ENCODE measurements at regions not wholly inside any gene's neighbourhood (a gene's known extent, or its start where the extent isn't known, plus 50 kb on each side); places are given as distances from the start of the nearest gene placed in this dataset.

DNA sequence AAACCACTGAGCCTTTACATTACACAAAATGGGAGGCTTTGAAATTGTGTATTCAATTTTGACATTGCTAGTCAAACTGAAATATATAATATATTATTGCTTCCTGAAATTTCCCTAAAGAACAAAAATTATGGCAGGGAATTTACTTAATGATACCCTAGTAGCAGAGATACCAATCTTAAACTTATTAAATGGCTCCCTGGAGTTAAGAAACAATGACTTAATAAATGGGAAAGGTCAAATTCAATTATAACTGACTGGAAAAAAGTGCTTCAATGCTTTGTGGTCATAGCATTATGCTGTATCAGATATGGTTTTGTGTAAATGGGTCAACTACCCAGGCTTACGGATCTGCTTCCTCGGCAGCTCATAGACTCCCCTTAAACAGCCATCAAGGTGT lies 244.1 kb downstream of the CNTN3 start:
- H3K4me3 ChIP-seq (replicated peaks in 1 of 3; ENCODE audit: low read depth in 2 of 3, low read length in 3 of 3), result no peak overlapping the region
- intact Hi-C loops (cut with micrococcal nuclease), result no loop called here
- H3K27me3 ChIP-seq (ENCODE audit: control insufficient read depth in 2 of 2, insufficient read depth in 2 of 2, low read length in 2 of 2), result no peaks in the 10 kb centered on the region
- Mint-ChIP-seq H3K36me3 (no peaks in the 10 kb centered on the region), H3K4me3 (no peak overlapping the region), H3K4me1 (no peaks in the 10 kb centered on the region), H3K9me3 (peaks cover 0 to 2% (median 0%) of the 10 kb centered on the region in 7 donors), H3K27me3 (ENCODE audit: low read depth in 3 of 3) (peaks cover 0 to 3% (median 0%) of the 10 kb centered on the region in 3 donors), H3K27ac (no peak overlapping the region)
- TF ChIP-seq, protein P1, sequence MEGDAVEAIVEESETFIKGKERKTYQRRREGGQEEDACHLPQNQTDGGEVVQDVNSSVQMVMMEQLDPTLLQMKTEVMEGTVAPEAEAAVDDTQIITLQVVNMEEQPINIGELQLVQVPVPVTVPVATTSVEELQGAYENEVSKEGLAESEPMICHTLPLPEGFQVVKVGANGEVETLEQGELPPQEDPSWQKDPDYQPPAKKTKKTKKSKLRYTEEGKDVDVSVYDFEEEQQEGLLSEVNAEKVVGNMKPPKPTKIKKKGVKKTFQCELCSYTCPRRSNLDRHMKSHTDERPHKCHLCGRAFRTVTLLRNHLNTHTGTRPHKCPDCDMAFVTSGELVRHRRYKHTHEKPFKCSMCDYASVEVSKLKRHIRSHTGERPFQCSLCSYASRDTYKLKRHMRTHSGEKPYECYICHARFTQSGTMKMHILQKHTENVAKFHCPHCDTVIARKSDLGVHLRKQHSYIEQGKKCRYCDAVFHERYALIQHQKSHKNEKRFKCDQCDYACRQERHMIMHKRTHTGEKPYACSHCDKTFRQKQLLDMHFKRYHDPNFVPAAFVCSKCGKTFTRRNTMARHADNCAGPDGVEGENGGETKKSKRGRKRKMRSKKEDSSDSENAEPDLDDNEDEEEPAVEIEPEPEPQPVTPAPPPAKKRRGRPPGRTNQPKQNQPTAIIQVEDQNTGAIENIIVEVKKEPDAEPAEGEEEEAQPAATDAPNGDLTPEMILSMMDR (IDR thresholded peaks at IDR 0.05), result no peak
- no peaks in the 10 kb centered on the region for H4K20me1 ChIP-seq (ENCODE audit: insufficient read depth, low read length)
- no peak overlapping the region for H3K4me2 ChIP-seq (replicated peaks; ENCODE audit: extremely low read depth, low read length, poor library complexity, severe bottlenecking)
- WGBS (ENCODE audit: insufficient coverage), result no CpG with 5 or more reads among the region's 2 CpGs
- no peak overlapping the region for H2AFZ ChIP-seq (ENCODE audit: insufficient read depth, low read depth, low read length, poor library complexity, severe bottlenecking)
- no peaks in the 10 kb centered on the region for H3K36me3 ChIP-seq (replicated peaks in 1 of 2; ENCODE audit: control insufficient read depth in 1 of 2, insufficient read depth in 2 of 2, low read length in 2 of 2)
- H3K79me2 ChIP-seq (ENCODE audit: insufficient read depth, low read length), result no peaks in the 10 kb centered on the region
- H3K4me1 ChIP-seq (ENCODE audit: control insufficient read depth in 1 of 2, insufficient read depth in 2 of 2, low read length in 2 of 2), result no peaks in the 10 kb centered on the region
- DNase-seq, result no peak
- no peak overlapping the region for H3K27ac ChIP-seq (ENCODE audit: low read depth in 1 of 2, low read length in 2 of 2)
- peaks cover 0 to under 1% of the 10 kb centered on the region in 2 donors for H3K9me3 ChIP-seq (replicated peaks in 1 of 2; ENCODE audit: control insufficient read depth in 1 of 2, insufficient read depth in 1 of 2, low read length in 2 of 2)
- no peak overlapping the region for H3K9ac ChIP-seq (ENCODE audit: insufficient read depth, low read length, poor library complexity, severe bottlenecking)

DNA sequence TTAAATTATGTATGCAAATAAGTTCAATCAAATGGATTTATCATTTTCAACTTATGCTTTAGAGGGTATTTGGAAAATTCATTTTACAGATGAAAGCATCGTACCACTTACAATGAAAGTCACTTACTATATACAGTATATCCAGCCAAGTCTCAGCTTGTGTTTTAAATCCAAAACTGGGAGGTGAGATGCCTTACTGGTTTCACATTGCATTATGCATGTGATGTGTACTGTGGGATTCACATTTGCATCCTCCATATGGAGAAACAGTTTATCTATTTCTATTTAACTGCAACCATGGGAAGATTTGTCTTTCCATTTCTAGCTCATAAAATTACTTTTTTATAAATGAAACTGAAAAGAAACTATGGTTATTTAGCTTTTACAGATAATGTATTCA lies 248.1 kb downstream of the CNTN3 start:
- TF ChIP-seq, protein P1 (IDR thresholded peaks at IDR 0.05), result no peak
- H2AFZ ChIP-seq (ENCODE audit: insufficient read depth, low read depth, low read length, poor library complexity, severe bottlenecking), result no peak overlapping the region
- DNase-seq, result no peak
- no peak overlapping the region for H3K4me3 Mint-ChIP-seq
- no peak overlapping the region for H3K4me3 ChIP-seq (replicated peaks in 1 of 3; ENCODE audit: low read depth in 2 of 3, low read length in 3 of 3)
- no peaks in the 10 kb centered on the region for H3K27me3 Mint-ChIP-seq (ENCODE audit: low read depth in 3 of 3)
- H3K79me2 ChIP-seq (ENCODE audit: insufficient read depth, low read length), result no peaks in the 10 kb centered on the region
- no peaks in the 10 kb centered on the region for H3K9me3 ChIP-seq (replicated peaks in 1 of 2; ENCODE audit: control insufficient read depth in 1 of 2, insufficient read depth in 1 of 2, low read length in 2 of 2)
- no peak overlapping the region for H3K27ac ChIP-seq (ENCODE audit: low read depth in 1 of 2, low read length in 2 of 2)
- H3K4me2 ChIP-seq (replicated peaks; ENCODE audit: extremely low read depth, low read length, poor library complexity, severe bottlenecking), result no peak overlapping the region
- no CpG with 5 or more reads among the region's 1 CpG for WGBS (ENCODE audit: insufficient coverage)
- H3K4me1 Mint-ChIP-seq, result no peaks in the 10 kb centered on the region
- no peaks in the 10 kb centered on the region for H3K36me3 Mint-ChIP-seq
- no peaks in the 10 kb centered on the region for H3K36me3 ChIP-seq (replicated peaks in 1 of 2; ENCODE audit: control insufficient read depth in 1 of 2, insufficient read depth in 2 of 2, low read length in 2 of 2)
- H3K9ac ChIP-seq (ENCODE audit: insufficient read depth, low read length, poor library complexity, severe bottlenecking), result no peak overlapping the region
- peaks cover 0 to 1% (median 0%) of the 10 kb centered on the region in 7 donors for H3K9me3 Mint-ChIP-seq
- intact Hi-C loops (cut with micrococcal nuclease), result no loop called here
- H3K27ac Mint-ChIP-seq, result no peak overlapping the region
- no peaks in the 10 kb centered on the region for H4K20me1 ChIP-seq (ENCODE audit: insufficient read depth, low read length)
- no peaks in the 10 kb centered on the region for H3K27me3 ChIP-seq (ENCODE audit: control insufficient read depth in 2 of 2, insufficient read depth in 2 of 2, low read length in 2 of 2)
- no peaks in the 10 kb centered on the region for H3K4me1 ChIP-seq (ENCODE audit: control insufficient read depth in 1 of 2, insufficient read depth in 2 of 2, low read length in 2 of 2)

Data from CD14-positive monocyte (primary cell).